IMR-90 (cell line): ENCODE measurements at regions not wholly inside any gene's neighbourhood (a gene's known extent, or its start where the extent isn't known, plus 50 kb on each side); places are given as distances from the start of the nearest gene placed in this dataset.

ENCODE experiments used
- ATAC-seq: fragments of 200-7000 bp; cut with Tn5 transposase; 2 replicates; pipeline ENCODE4 v1.9.1; 2020; ENCODE audit warnings: low read depth, mild to moderate bottlenecking, moderate library complexity
- BruUV-seq: library from RNA; stranded (reverse); fragments of 400-500 nt; replicated peaks from 2 replicates; lab custom pipeline; 2021; lab: Mats Ljungman, UMichigan
- CTCF ChIA-PET: fragments of 300-600 bp; formaldehyde crosslinking; extraction: SDS; loops from one replicate; lab custom pipeline; 2021; ENCODE audit warnings: antibody characterized with exemption; lab: Yijun Ruan, JAX
- POLR2A ChIA-PET: fragments of 300-600 bp; sonication (Branson Sonifier 250); formaldehyde crosslinking; loops from one replicate; lab custom pipeline; 2022; ENCODE audit warnings: antibody characterized with exemption; ENCODE audit not compliant: unreplicated experiment; lab: Charles Lee
- DNase-seq: peaks from one replicate; pipeline ENCODE4 v3.0.0; 2013
- H2AFZ ChIP-seq: replicated peaks from 2 replicates; pipeline ENCODE3; 2013; ENCODE audit warnings: low read length, mild to moderate bottlenecking; ENCODE audit not compliant: poor library complexity
- H2AK5ac ChIP-seq: 2 replicates; pipeline ENCODE4 v1.6.1; 2013; ENCODE audit warnings: low read depth, low read length, inconsistent platforms
- H2AK9ac ChIP-seq: replicated peaks from 2 replicates; pipeline ENCODE3; 2013; ENCODE audit warnings: mild to moderate bottlenecking, low read depth, low read length, moderate library complexity; ENCODE audit not compliant: poor library complexity
- H2BK120ac ChIP-seq: 2 replicates; pipeline ENCODE4 v1.6.1; 2013; ENCODE audit warnings: low read depth, low read length, inconsistent platforms
- H2BK15ac ChIP-seq: 3 replicates; pipeline ENCODE4 v1.6.1; 2013; ENCODE audit warnings: low read depth, low read length, inconsistent platforms
- H2BK20ac ChIP-seq: 2 replicates; pipeline ENCODE4 v1.6.1; 2013; ENCODE audit warnings: low read depth, mild to moderate bottlenecking, inconsistent platforms, low read length, moderate library complexity
- H2BK5ac ChIP-seq: 2 replicates; pipeline ENCODE4 v1.6.1; 2013; ENCODE audit warnings: mild to moderate bottlenecking, low read depth, low read length, inconsistent platforms; ENCODE audit not compliant: poor library complexity, severe bottlenecking
- H3K14ac ChIP-seq: replicated peaks from 2 replicates; pipeline ENCODE4 v1.6.1; 2013; ENCODE audit warnings: low read depth, low read length, inconsistent platforms
- H3K18ac ChIP-seq: 2 replicates; pipeline ENCODE4 v1.6.1; 2013; ENCODE audit warnings: low read depth, low read length, control low read depth
- H3K23ac ChIP-seq: 2 replicates; pipeline ENCODE4 v1.6.1; 2013; ENCODE audit warnings: low read depth, low read length, inconsistent platforms
- H3K27ac ChIP-seq: 2 replicates; pipeline ENCODE4 v1.5.1; 2013; ENCODE audit warnings: mild to moderate bottlenecking, control low read depth, low read length; ENCODE audit not compliant: insufficient read depth
- H3K27me3 ChIP-seq: 2 replicates; pipeline ENCODE4 v1.6.1; 2013; ENCODE audit warnings: low read length; ENCODE audit not compliant: control insufficient read depth, insufficient read depth
- H3K36me3 ChIP-seq: 2 replicates; pipeline ENCODE4 v1.6.1; 2013; ENCODE audit warnings: low read length, mixed read lengths; ENCODE audit not compliant: control insufficient read depth, insufficient read depth
- H3K4ac ChIP-seq: 2 replicates; pipeline ENCODE4 v1.6.1; 2013; ENCODE audit warnings: low read depth, low read length, inconsistent platforms
- H3K4me1 ChIP-seq: 2 replicates; pipeline ENCODE4 v1.6.1; 2013; ENCODE audit warnings: low read length, mixed read lengths; ENCODE audit not compliant: control insufficient read depth, insufficient read depth
- H3K4me2 ChIP-seq: 2 replicates; pipeline ENCODE4 v1.6.1; 2013; ENCODE audit warnings: low read depth, mild to moderate bottlenecking, control low read depth, low read length, moderate library complexity
- H3K4me3 ChIP-seq: 2 replicates; pipeline ENCODE4 v1.5.1; 2013; ENCODE audit warnings: low read depth, mild to moderate bottlenecking, control low read depth, low read length, moderate library complexity; ENCODE audit not compliant: insufficient read depth
- H3K56ac ChIP-seq: 2 replicates; pipeline ENCODE4 v1.6.1; 2013; ENCODE audit warnings: low read length, inconsistent platforms; ENCODE audit not compliant: insufficient read depth; ENCODE audit errors: extremely low read depth
- H3K79me1 ChIP-seq, 2 experiments: 2 replicates each; pipeline ENCODE4 v1.6.1; 2013; ENCODE audit warnings: low read length in 2 of 2, inconsistent platforms in 1 of 2, low read depth in 1 of 2
- H3K9ac ChIP-seq: 2 replicates; pipeline ENCODE4 v1.6.1; 2013; ENCODE audit warnings: low read depth, low read length, control low read depth
- H3K9me1 ChIP-seq: 2 replicates; pipeline ENCODE4 v1.6.1; 2013; ENCODE audit warnings: low read length, inconsistent platforms; ENCODE audit not compliant: insufficient read depth
- H3K9me3 ChIP-seq: 2 replicates; pipeline ENCODE4 v1.6.1; 2013; ENCODE audit warnings: low read length; ENCODE audit not compliant: control insufficient read depth, insufficient read depth
- H4K20me1 ChIP-seq: 2 replicates; pipeline ENCODE4 v1.6.1; 2013; ENCODE audit warnings: low read length, inconsistent platforms; ENCODE audit not compliant: insufficient read depth
- H4K5ac ChIP-seq: 2 replicates; pipeline ENCODE4 v1.6.1; 2013; ENCODE audit warnings: mild to moderate bottlenecking, low read depth, low read length, control low read depth
- H4K8ac ChIP-seq, 2 experiments: 2 replicates each; pipeline ENCODE4 v1.6.1; 2013; ENCODE audit warnings: low read depth in 2 of 2, low read length in 2 of 2, control low read depth in 1 of 2, inconsistent platforms in 1 of 2
- H4K91ac ChIP-seq: 2 replicates; pipeline ENCODE4 v1.6.1; 2013; ENCODE audit warnings: low read depth, low read length, inconsistent platforms; ENCODE audit not compliant: insufficient read depth
- BHLHE40 ChIP-seq: fragments of 150-350 bp; IDR thresholded peaks from 2 replicates; pipeline ENCODE4 v1.6.1; 2016; ENCODE audit warnings: mild to moderate bottlenecking, low read depth, low read length
- CEBPB ChIP-seq: IDR thresholded peaks from 2 replicates; pipeline ENCODE4 v1.6.1; 2012; ENCODE audit warnings: low read depth, low read length, improper control_type of control experiment
- CHD1 ChIP-seq: IDR thresholded peaks from 2 replicates; pipeline ENCODE4 v1.6.1; 2012; ENCODE audit warnings: low read depth, low read length, improper control_type of control experiment
- FOS ChIP-seq: fragments of 150-350 bp; IDR thresholded peaks from 2 replicates; pipeline ENCODE4 v1.6.1; 2016; ENCODE audit warnings: low read depth, low read length
- MAFK ChIP-seq: IDR thresholded peaks from 2 replicates; pipeline ENCODE4 v1.6.1; 2012; ENCODE audit warnings: low read depth, low read length, improper control_type of control experiment
- MAZ ChIP-seq: IDR thresholded peaks from 2 replicates; pipeline ENCODE4 v1.6.1; 2012; ENCODE audit warnings: low read depth, mild to moderate bottlenecking, low read length, improper control_type of control experiment, moderate library complexity, borderline replicate concordance
- MXI1 ChIP-seq: IDR thresholded peaks from 2 replicates; pipeline ENCODE4 v1.6.1; 2012; ENCODE audit warnings: low read depth, mild to moderate bottlenecking, low read length, moderate library complexity, borderline replicate concordance
- NFE2L2 ChIP-seq: fragments of 150-350 bp; IDR thresholded peaks from 2 replicates; pipeline ENCODE4 v1.6.1; 2016; ENCODE audit warnings: low read depth, mild to moderate bottlenecking, low read length
- POLR2A ChIP-seq: IDR thresholded peaks from 2 replicates; pipeline ENCODE4 v1.6.1; 2012; ENCODE audit warnings: mild to moderate bottlenecking, low read depth, low read length
- RAD21 ChIP-seq: IDR thresholded peaks from 2 replicates; pipeline ENCODE4 v1.6.1; 2012; ENCODE audit warnings: low read length, improper control_type of control experiment
- RCOR1 ChIP-seq: IDR thresholded peaks from 2 replicates; pipeline ENCODE4 v1.6.1; 2012; ENCODE audit warnings: mild to moderate bottlenecking, low read length, improper control_type of control experiment; ENCODE audit not compliant: insufficient replicate concordance
- RFX5 ChIP-seq: IDR thresholded peaks from 2 replicates; pipeline ENCODE4 v1.8.0; 2012; ENCODE audit warnings: low read depth, mild to moderate bottlenecking, low read length, moderate library complexity
- SMC3 ChIP-seq: fragments of 150-350 bp; IDR thresholded peaks from 2 replicates; pipeline ENCODE4 v1.6.1; 2016; ENCODE audit warnings: low read depth, mild to moderate bottlenecking, antibody characterized with exemption, low read length, moderate library complexity
- WGBS, 2 experiments: methylation state at CpG; one replicate each; pipeline versions ENCODE4 v1.1.5 to v1.1.7; 2013; ENCODE audit warnings: missing lambda C conversion rate in 2 of 2; ENCODE audit not compliant: insufficient read length in 1 of 2; ENCODE audit errors: extremely low coverage in 2 of 2; 5-methylcytosine and 5-hydroxymethylcytosine counted together
- dilution Hi-C: fragments of 300-500 bp; cut with HindIII; formaldehyde crosslinking; loops from one replicate; pipeline ENCODE4 v1.14.3; 2018; ENCODE audit warnings: low sequenced_read_pairs; ENCODE audit not compliant: unreplicated experiment
- in situ Hi-C: fragments of 300-500 bp; cut with MboI; formaldehyde crosslinking; loops from 3 replicates; pipeline ENCODE4 v1.14.3; 2019; ENCODE audit warnings: low sequenced_read_pairs, inconsistent platforms, mixed read lengths
- intact Hi-C: fragments of 100-400 bp; cut with micrococcal nuclease; formaldehyde crosslinking; loops from 2 replicates; pipeline ENCODE4 v1.10.0; 2022
- TF ChIP-seq, protein P1 (sequence below): conservative IDR thresholded peaks from 2 replicates; pipeline ENCODE4 v1.5.1; 2012; ENCODE audit warnings: mild to moderate bottlenecking, low read depth, low read length, improper control_type of control experiment
- TF ChIP-seq, protein P2 (sequence below): fragments of 150-350 bp; IDR thresholded peaks from 2 replicates; pipeline ENCODE4 v1.6.1; 2016; ENCODE audit warnings: low read depth, mild to moderate bottlenecking, low read length, moderate library complexity, borderline replicate concordance
- TF ChIP-seq, protein P3 (sequence below): fragments of 150-350 bp; IDR thresholded peaks from 2 replicates; pipeline ENCODE4 v1.6.1; 2017; ENCODE audit warnings: mild to moderate bottlenecking, antibody characterized with exemption, low read length, low read depth

DNA sequence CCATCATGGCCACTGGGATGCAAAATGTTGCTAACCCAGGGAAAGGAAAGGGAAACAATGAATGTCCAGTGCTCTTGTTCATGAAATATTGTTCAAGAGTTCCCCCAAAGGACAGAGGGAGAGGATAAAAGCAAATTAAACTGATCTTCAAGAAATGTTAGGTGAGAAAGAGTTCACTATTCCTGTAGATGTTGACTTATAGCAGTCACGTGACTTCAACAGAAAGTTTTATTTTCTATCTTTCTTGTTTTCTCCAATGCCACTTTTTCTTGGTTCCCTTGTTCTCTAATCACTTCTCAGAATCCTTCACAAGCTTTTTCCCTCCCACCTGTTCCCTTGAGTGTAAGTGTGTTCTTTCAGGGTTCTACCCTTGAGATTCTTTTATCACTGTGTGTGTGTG lies 245.3 kb downstream of the C12orf42 start:
- H4K5ac ChIP-seq, result no peak overlapping the region
- H3K79me1 ChIP-seq, result no peaks in the 10 kb centered on the region
- H3K14ac ChIP-seq, result no peak overlapping the region
- peaks cover 7% of the 10 kb centered on the region; the same call in 1 of the 2 replicates for H3K9me3 ChIP-seq
- no peak overlapping the region for H3K23ac ChIP-seq
- no peak overlapping the region for H4K8ac ChIP-seq
- no peak overlapping the region for H3K4me3 ChIP-seq
- H3K27me3 ChIP-seq, result no peaks in the 10 kb centered on the region
- H4K91ac ChIP-seq, result no peak overlapping the region
- H3K36me3 ChIP-seq, result no peaks in the 10 kb centered on the region
- no peak overlapping the region for H2AFZ ChIP-seq
- no peak overlapping the region for H2AK9ac ChIP-seq
- H2BK20ac ChIP-seq, result no peak overlapping the region
- H3K27ac ChIP-seq, result no peak overlapping the region
- no peak overlapping the region for H2BK15ac ChIP-seq
- intact Hi-C loops, result no loop called here
- no TSS peak for BruUV-seq
- in situ Hi-C loops, result no loop called here
- H3K4ac ChIP-seq, result no peak overlapping the region
- no peak overlapping the region for H3K18ac ChIP-seq
- H3K56ac ChIP-seq, result no peak overlapping the region
- no peak overlapping the region for H2BK120ac ChIP-seq
- no peaks in the 10 kb centered on the region for H3K9me1 ChIP-seq
- dilution Hi-C loops, result no loop called here
- no peak overlapping the region for H2BK5ac ChIP-seq
- POLR2A ChIA-PET, result no interaction called here
- no peak for DNase-seq
- H4K20me1 ChIP-seq, result no peaks in the 10 kb centered on the region
- H3K4me1 ChIP-seq, result no peaks in the 10 kb centered on the region
- ATAC-seq, result no peak
- TF ChIP-seq RFX5, result no peak
- TF ChIP-seq FOS, result no peak
- no peak for TF ChIP-seq SMC3
- TF ChIP-seq POLR2A, result no peak
- TF ChIP-seq RAD21, result no peak
- no peak for TF ChIP-seq CEBPB
- TF ChIP-seq, protein P1, sequence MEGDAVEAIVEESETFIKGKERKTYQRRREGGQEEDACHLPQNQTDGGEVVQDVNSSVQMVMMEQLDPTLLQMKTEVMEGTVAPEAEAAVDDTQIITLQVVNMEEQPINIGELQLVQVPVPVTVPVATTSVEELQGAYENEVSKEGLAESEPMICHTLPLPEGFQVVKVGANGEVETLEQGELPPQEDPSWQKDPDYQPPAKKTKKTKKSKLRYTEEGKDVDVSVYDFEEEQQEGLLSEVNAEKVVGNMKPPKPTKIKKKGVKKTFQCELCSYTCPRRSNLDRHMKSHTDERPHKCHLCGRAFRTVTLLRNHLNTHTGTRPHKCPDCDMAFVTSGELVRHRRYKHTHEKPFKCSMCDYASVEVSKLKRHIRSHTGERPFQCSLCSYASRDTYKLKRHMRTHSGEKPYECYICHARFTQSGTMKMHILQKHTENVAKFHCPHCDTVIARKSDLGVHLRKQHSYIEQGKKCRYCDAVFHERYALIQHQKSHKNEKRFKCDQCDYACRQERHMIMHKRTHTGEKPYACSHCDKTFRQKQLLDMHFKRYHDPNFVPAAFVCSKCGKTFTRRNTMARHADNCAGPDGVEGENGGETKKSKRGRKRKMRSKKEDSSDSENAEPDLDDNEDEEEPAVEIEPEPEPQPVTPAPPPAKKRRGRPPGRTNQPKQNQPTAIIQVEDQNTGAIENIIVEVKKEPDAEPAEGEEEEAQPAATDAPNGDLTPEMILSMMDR, result no peak
- TF ChIP-seq MAZ, result no peak
- TF ChIP-seq, protein P2, sequence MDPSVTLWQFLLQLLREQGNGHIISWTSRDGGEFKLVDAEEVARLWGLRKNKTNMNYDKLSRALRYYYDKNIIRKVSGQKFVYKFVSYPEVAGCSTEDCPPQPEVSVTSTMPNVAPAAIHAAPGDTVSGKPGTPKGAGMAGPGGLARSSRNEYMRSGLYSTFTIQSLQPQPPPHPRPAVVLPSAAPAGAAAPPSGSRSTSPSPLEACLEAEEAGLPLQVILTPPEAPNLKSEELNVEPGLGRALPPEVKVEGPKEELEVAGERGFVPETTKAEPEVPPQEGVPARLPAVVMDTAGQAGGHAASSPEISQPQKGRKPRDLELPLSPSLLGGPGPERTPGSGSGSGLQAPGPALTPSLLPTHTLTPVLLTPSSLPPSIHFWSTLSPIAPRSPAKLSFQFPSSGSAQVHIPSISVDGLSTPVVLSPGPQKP, result no peak
- no peak for TF ChIP-seq RCOR1
- no peak for TF ChIP-seq CHD1
- TF ChIP-seq NFE2L2, result no peak
- TF ChIP-seq, protein P3, sequence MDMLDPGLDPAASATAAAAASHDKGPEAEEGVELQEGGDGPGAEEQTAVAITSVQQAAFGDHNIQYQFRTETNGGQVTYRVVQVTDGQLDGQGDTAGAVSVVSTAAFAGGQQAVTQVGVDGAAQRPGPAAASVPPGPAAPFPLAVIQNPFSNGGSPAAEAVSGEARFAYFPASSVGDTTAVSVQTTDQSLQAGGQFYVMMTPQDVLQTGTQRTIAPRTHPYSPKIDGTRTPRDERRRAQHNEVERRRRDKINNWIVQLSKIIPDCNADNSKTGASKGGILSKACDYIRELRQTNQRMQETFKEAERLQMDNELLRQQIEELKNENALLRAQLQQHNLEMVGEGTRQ, result no peak
- no peak for TF ChIP-seq MXI1
- no peak for TF ChIP-seq MAFK
- TF ChIP-seq BHLHE40, result no peak
- no peak overlapping the region for H3K4me2 ChIP-seq
- CTCF ChIA-PET, result no interaction called here
- H2AK5ac ChIP-seq, result no peak overlapping the region
- H3K9ac ChIP-seq, result no peak overlapping the region
- WGBS, 2 experiments, result no CpG with 5 or more reads among the region's 1 CpG
